Endothelial cell of umbilical vein (primary cell): ENCODE measurements at regions not wholly inside any gene's neighbourhood (a gene's known extent, or its start where the extent isn't known, plus 50 kb on each side); places are given as distances from the start of the nearest gene placed in this dataset.
"Not testable (repeated sequence)": the region's sequence is repeated elsewhere in the genome, so short reads cannot be mapped to it uniquely, and the experiment has no call there.

ENCODE experiments used
- BruUV-seq: library from RNA; stranded (reverse); fragments of 400-500 nt; replicated peaks from 2 replicates; lab custom pipeline; 2021; lab: Mats Ljungman, UMichigan
- CTCF ChIA-PET: fragments of 300-600, 350-600 bp; sonication (Branson Sonifier 250); formaldehyde crosslinking; loops from one replicate; lab custom pipeline; 2021; ENCODE audit warnings: antibody characterized with exemption, inconsistent platforms; lab: Charles Lee
- POLR2A ChIA-PET: fragments of 300-600, 350-600 bp; sonication (Branson Sonifier 250); formaldehyde crosslinking; loops from one replicate; lab custom pipeline; 2021; ENCODE audit warnings: antibody characterized with exemption, inconsistent platforms; lab: Charles Lee
- DNase-seq: peaks from one replicate; pipeline ENCODE4 v3.0.0-alpha.2; 2011; ENCODE audit warnings: low read depth, low spot score
- FAIRE-seq: peaks from 2 replicates; lab custom pipeline; 2011; peaks lifted over from hg19 to GRCh38; lab: Jason Lieb, UNC
- H2AFZ ChIP-seq: 2 replicates; pipeline ENCODE4 v1.6.0; 2012; ENCODE audit warnings: low read depth, low read length, control low read depth, inconsistent platforms
- H3K27ac ChIP-seq: 2 replicates; pipeline ENCODE4 v1.5.1; 2011; ENCODE audit warnings: low read depth, mild to moderate bottlenecking, control low read depth, low read length, moderate library complexity; ENCODE audit not compliant: insufficient read depth
- H3K27me3 ChIP-seq, 2 experiments: 2 replicates each; pipeline versions ENCODE4 v1.6.0 to v1.6.1; 2011; ENCODE audit warnings: low read length in 2 of 2, mixed read lengths in 1 of 2; ENCODE audit not compliant: control insufficient read depth in 2 of 2, insufficient read depth in 2 of 2
- H3K36me3 ChIP-seq, 2 experiments: 2 replicates in 1 of 2; 3 replicates in 1 of 2; pipeline ENCODE4 v1.5.1; 2011; ENCODE audit warnings: low read length in 2 of 2, mild to moderate bottlenecking in 1 of 2, moderate library complexity in 1 of 2; ENCODE audit not compliant: control insufficient read depth in 2 of 2, insufficient read depth in 2 of 2; ENCODE audit errors: extremely low read depth in 1 of 2
- H3K4me1 ChIP-seq: 3 replicates; pipeline ENCODE4 v1.5.1; 2011; ENCODE audit warnings: mild to moderate bottlenecking, low read length; ENCODE audit not compliant: control insufficient read depth, insufficient read depth; ENCODE audit errors: extremely low read depth
- H3K4me2 ChIP-seq: 2 replicates; pipeline ENCODE4 v1.6.1; 2011; ENCODE audit warnings: low read length, control low read depth, mixed read lengths; ENCODE audit not compliant: insufficient read depth
- H3K4me3 ChIP-seq, 3 experiments: fragments of 200-600 bp in 1 of 3; sonication (generic), shearing (Covaris generic) in 1 of 3; replicated peaks in 1 of 3; 2 replicates each; pipeline ENCODE4 v1.5.1; 2011 to 2016; ENCODE audit warnings: control low read depth in 3 of 3, low read length in 3 of 3, mild to moderate bottlenecking in 2 of 3, inconsistent platforms in 1 of 3, low read depth in 1 of 3, moderate library complexity in 1 of 3; ENCODE audit not compliant: insufficient read depth in 1 of 3
- H3K79me2 ChIP-seq: 2 replicates; pipeline ENCODE4 v1.6.0; 2012; ENCODE audit warnings: low read length, inconsistent platforms; ENCODE audit not compliant: control insufficient read depth, insufficient read depth
- H3K9ac ChIP-seq: replicated peaks from 2 replicates; pipeline ENCODE3; 2011; ENCODE audit warnings: low read length, control low read depth; ENCODE audit not compliant: insufficient read depth; ENCODE audit errors: extremely low read depth
- H3K9me1 ChIP-seq: replicated peaks from 3 replicates; pipeline ENCODE4 v1.6.0; 2011; ENCODE audit warnings: mild to moderate bottlenecking, low read length; ENCODE audit not compliant: control insufficient read depth, insufficient read depth; ENCODE audit errors: extremely low read depth
- H3K9me3 ChIP-seq: replicated peaks from 2 replicates; pipeline ENCODE4 v1.5.1; 2012; ENCODE audit warnings: low read length, inconsistent platforms; ENCODE audit not compliant: control insufficient read depth, insufficient read depth
- H4K20me1 ChIP-seq: replicated peaks from 2 replicates; pipeline ENCODE3; 2011; ENCODE audit warnings: mild to moderate bottlenecking, low read length; ENCODE audit not compliant: control insufficient read depth, insufficient read depth; ENCODE audit errors: extremely low read depth
- CTCF ChIP-seq, 2 donors: IDR thresholded peaks; 1 replicate in 1 of 2; 2 replicates in 1 of 2; pipeline ENCODE4 v1.5.1; 2011; ENCODE audit warnings: low read length in 2 of 2, mild to moderate bottlenecking in 2 of 2, moderate library complexity in 2 of 2, control low read depth in 1 of 2, inconsistent platforms in 1 of 2, low read depth in 1 of 2; ENCODE audit not compliant: insufficient read depth in 1 of 2; ENCODE audit errors: extremely low read depth in 1 of 2
- FOS ChIP-seq: IDR thresholded peaks from 2 replicates; pipeline ENCODE4 v1.6.1; 2011; ENCODE audit warnings: mild to moderate bottlenecking, low read length, moderate library complexity, borderline replicate concordance; ENCODE audit not compliant: insufficient read depth
- GATA2 ChIP-seq: IDR thresholded peaks from 2 replicates; pipeline ENCODE4 v1.7.0; 2011; ENCODE audit warnings: low read depth, mild to moderate bottlenecking, moderate library complexity, mixed read lengths, low read length; ENCODE audit not compliant: insufficient read length, insufficient read depth
- JUN ChIP-seq: IDR thresholded peaks from 2 replicates; pipeline ENCODE4 v1.6.1; 2011; ENCODE audit warnings: borderline replicate concordance, low read depth; ENCODE audit not compliant: insufficient read length, insufficient read depth
- MAX ChIP-seq: IDR thresholded peaks from 2 replicates; pipeline ENCODE4 v1.6.1; 2011; ENCODE audit not compliant: insufficient read depth, insufficient read length
- MYC ChIP-seq: IDR thresholded peaks from one replicate; pipeline ENCODE4 v1.6.1; 2011; ENCODE audit warnings: mild to moderate bottlenecking, low read depth, low read length
- POLR2A ChIP-seq: IDR thresholded peaks from 2 replicates; pipeline ENCODE4 v1.6.1; 2012; ENCODE audit warnings: low read depth, mild to moderate bottlenecking, control low read depth, low read length
- POLR2AphosphoS5 ChIP-seq: IDR thresholded peaks from 2 replicates; pipeline ENCODE4 v1.6.1; 2012; ENCODE audit warnings: low read depth, mild to moderate bottlenecking, control low read depth, low read length, moderate library complexity; ENCODE audit not compliant: insufficient read depth
- dilution Hi-C: fragments of 300-500 bp; cut with MboI; formaldehyde crosslinking; loops from one replicate; pipeline ENCODE4 v1.15.0; 2019; ENCODE audit warnings: low sequenced_read_pairs; ENCODE audit not compliant: extremely low pct_ligation_motif_present
- intact Hi-C: fragments of 100-400 bp; cut with micrococcal nuclease; formaldehyde crosslinking; loops from one replicate; pipeline ENCODE4 v1.10.0; 2022

GRCh38 chr3:180448407-180448806, 153.6 kb upstream of the TTC14 start:
- BruUV-seq, CTCF ChIA-PET: not testable (repeated sequence)

GRCh38 chr3:180457225-180457624, 144.7 kb upstream of the TTC14 start:
- DNase-seq, result no peak
- CTCF ChIA-PET, result no interaction called here
- no peaks in the 10 kb centered on the region for H3K4me1 ChIP-seq
- no peaks in the 10 kb centered on the region for H3K9me3 ChIP-seq
- H3K4me3 ChIP-seq, result no peak overlapping the region
- no peaks in the 10 kb centered on the region for H3K9me1 ChIP-seq
- no peak overlapping the region for H3K27ac ChIP-seq
- no peak for FAIRE-seq
- H4K20me1 ChIP-seq, result no peaks in the 10 kb centered on the region
- H3K27me3 ChIP-seq, result no peaks in the 10 kb centered on the region
- H3K9ac ChIP-seq, result no peak overlapping the region
- dilution Hi-C loops, result no loop called here
- H3K79me2 ChIP-seq, result no peaks in the 10 kb centered on the region
- no TSS peak for BruUV-seq
- H2AFZ ChIP-seq, result no peak overlapping the region
- H3K36me3 ChIP-seq, result no peaks in the 10 kb centered on the region
- TF ChIP-seq JUN (no peak), FOS (no peak), CTCF (IDR thresholded peaks at IDR 0.05; ENCODE audit: extremely low read depth in 1 of 2, insufficient read depth in 1 of 2, low read depth in 1 of 2, low read length in 2 of 2) (no peak), MYC (no peak), MAX (no peak), POLR2AphosphoS5 (no peak), POLR2A (no peak), GATA2 (no peak)
- POLR2A ChIA-PET, result no interaction called here
- intact Hi-C loops, result no loop called here
- H3K4me2 ChIP-seq, result no peak overlapping the region

More at GRCh38 chr3:180448407-180448806, 153.6 kb upstream of the TTC14 start:
- H3K4me2 ChIP-seq, FAIRE-seq, H3K4me1 ChIP-seq, H3K9ac ChIP-seq, H3K36me3 ChIP-seq, H3K27me3 ChIP-seq, dilution Hi-C loops, DNase-seq, H3K4me3 ChIP-seq, H3K79me2 ChIP-seq, H4K20me1 ChIP-seq, H3K9me1 ChIP-seq, intact Hi-C loops, POLR2A ChIA-PET, H3K9me3 ChIP-seq, H3K27ac ChIP-seq, H2AFZ ChIP-seq: not testable (repeated sequence)
